GM04504 (cell line): ENCODE measurements at regions not wholly inside any gene's neighbourhood (a gene's known extent, or its start where the extent isn't known, plus 50 kb on each side); places are given as distances from the start of the nearest gene placed in this dataset.
"Not testable (repeated sequence)": the region's sequence is repeated elsewhere in the genome, so short reads cannot be mapped to it uniquely, and the experiment has no call there.

ENCODE experiments used
- DNase-seq: peaks from one replicate; pipeline ENCODE4 v3.0.0-alpha.2; 2012; ENCODE audit warnings: low read depth

- DNase-seq, result no peak
Measured at GRCh38 chr13:37510441-37510840, 88.1 kb downstream of the POSTN start.

DNA sequence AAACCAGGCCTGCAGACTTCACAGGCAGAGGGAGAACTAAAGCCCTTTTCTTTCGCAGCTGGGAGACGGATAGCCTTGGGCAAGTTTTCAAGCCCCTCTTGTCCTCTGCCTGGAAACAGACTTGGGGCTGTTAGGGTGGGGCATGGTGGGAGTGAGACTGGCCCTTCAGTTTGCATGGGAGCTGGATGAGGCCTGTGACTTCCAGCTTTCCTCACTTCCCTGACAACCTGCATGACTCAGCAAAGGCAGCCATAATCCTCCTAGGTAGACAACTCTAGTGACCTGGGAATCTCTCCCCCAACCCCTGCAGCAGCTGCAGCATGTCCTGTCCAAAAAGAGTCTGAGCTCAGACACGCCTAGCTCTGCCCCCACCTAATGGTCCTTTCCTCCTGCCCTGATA, 93.0 kb downstream of the POSTN start:
- DNase-seq, result no peak

DNA sequence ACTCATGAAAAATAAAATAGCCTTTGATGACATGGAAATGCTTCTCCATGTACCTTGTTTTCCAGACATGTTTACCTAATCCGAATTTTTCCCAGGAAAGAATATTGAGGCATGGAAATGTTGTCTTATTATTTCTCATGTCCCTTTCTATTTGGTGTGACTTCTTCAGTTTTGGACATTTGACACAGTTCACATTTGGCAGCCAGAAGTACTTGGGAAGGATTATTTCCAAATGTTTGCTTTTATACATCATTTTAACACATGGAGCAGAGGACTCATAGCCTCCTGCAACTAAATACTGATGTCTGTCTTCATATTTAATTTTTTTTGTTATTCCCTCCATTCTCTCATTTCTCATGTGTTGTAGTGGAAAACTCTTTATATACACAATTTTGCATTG, 94.3 kb downstream of the POSTN start:
- DNase-seq, result no peak

DNA sequence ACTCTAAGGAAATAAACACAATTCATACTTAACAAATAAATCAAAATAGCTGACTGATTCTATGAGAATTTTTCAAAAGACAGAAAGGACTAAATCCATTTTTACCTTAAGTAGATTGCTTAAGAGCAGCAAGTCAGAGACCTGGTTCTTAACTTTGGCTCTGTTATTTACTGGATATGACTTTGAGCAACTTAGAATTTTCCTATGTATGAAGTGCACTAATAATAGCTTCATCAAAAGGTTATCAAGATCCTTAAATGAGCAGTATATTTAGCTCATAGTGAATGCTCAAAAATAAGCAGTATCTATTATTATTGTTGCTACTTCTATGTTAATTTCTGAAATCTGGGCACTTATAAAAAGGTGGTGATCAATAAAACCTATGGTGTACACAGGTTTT, 95.3 kb downstream of the POSTN start:
- no peak for DNase-seq

DNA sequence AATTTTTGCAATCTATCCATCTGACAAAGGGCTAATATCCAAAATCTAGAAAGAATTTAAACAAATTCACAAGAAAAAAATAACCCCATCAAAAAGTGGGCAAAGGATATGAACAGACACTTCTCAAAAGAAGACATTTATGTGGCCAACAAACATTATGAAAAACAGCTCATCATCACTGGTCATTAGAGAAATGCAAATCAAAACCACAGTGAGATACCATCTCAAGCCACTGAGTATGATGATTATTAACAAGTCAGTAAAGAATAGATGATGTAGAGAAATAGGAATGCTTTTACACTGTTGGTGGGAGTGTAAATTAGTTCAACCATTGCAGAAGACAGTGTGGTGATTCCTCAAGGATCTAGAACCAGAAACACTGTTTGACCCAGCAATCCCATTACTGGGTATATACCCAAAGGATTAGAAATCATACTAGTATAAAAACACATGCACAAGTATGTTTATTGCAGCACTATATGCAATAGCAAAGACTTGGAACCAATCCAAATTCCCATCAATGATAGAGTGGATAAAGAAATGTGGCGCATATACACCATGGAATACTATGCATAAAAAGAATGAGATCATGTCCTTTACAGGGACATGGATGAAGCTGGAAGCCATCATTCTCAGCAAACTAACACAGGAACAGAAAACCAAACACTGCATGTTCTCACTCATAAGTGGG, 96.1 kb downstream of the POSTN start:
- not testable (repeated sequence) for DNase-seq

DNA sequence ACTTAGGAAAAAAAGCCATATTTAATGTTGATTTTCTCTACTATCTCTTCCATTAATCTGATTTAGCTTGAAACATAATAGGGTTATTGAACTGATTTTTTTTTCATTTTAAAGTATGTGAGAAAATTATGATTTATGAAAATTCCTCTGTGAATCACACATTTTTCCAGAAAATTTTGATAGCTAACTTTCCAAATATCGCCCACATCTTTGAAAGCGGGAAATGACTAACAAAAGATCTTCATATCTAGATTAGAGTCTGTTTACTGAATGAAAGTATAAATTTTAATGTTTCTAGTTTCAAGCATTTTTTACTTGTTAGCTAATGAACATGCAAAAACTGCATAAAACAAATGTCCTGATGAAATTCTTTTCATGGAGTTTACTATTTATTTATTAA, 97.4 kb downstream of the POSTN start:
- DNase-seq, result no peak

GRCh38 chr13:37495046-37495445, 103.5 kb downstream of the POSTN start:
- no peak for DNase-seq

DNA sequence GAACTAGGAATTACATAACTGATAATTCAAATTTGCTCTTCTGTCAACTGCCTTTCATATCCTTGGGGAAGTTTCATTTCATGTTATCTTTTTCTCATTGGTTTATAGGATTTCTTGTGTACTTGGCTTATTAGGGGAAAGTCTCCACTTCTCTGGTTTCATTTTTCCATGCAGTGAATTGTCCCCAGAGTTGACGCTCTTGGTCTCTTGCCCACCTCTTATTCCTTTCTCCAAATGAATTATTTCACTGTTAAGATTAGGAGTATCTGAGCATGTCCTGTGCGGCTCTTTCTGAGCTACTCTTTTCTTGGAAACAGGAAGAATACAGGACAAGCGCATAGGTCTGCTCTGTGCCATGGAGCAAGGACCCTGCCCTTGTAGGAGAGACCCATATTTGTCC, 104.8 kb downstream of the POSTN start:
- DNase-seq, result no peak

DNA sequence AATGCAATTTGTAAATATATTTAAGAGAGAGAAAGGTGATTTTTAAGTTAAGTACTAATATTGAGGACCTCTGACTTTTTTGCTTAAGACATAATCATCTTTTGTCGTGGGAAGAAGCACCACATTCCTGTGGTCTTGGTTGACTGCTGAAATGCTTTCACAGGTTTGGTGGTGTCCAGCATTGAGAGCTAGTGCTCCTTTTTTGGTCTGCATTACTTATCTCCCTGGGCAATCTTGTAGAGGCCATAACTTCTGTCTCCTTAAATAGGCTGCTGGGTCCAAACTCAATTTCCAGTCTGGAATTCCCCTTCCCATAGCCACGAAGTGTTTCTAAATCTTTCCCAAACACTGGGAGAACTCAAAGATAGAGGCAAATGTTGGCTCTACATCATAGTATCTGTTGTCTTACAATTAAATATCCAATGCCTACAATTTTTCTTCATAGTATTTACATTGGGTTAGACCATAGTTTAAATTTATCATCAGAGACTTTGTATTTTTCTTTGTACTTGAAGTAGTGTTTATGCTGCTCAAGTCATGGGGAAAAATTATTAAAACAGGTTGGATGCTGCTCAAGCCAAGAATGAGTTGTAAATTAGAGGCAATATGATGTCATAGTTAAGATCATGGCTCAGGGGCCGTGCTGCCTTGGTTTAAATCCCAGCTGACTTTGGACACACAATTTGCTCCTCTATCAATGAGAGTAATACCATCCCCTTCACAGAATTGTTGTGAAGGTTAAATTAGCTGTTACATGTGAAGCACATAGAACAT, 105.6 kb downstream of the POSTN start:
- DNase-seq, result peak; percentile 81

GRCh38 chr13:37492075-37492474, 106.5 kb downstream of the POSTN start:
- DNase-seq, result no peak

- no peak for DNase-seq
Measured at GRCh38 chr13:37491661-37492060, 106.9 kb downstream of the POSTN start.

GRCh38 chr13:37490176-37490779, 108.3 kb downstream of the POSTN start:
- DNase-seq, result no peak

DNA sequence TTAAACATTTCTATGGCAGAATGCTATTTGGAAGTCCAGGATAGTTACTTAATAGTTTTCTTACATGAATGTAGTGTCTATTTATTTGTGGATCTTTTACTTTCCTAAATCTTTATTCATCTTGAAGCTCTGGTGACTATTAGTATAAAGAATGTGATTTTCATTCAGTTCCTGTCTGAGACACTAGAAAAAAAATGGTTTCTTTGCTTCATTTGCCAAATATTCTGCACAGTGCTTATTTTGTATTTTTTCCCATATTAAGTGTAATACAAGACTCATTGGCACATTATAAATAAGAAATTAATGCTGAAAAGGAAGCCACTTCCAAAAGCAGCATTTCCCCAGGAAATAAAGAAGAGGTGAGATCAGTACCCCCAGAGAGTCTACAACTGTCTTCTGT, 109.8 kb downstream of the POSTN start:
- no peak for DNase-seq

- no peak for DNase-seq
Measured at GRCh38 chr13:37486171-37486681, 112.3 kb downstream of the POSTN start.

GRCh38 chr13:37485756-37486155, 112.8 kb downstream of the POSTN start:
- no peak for DNase-seq

DNA sequence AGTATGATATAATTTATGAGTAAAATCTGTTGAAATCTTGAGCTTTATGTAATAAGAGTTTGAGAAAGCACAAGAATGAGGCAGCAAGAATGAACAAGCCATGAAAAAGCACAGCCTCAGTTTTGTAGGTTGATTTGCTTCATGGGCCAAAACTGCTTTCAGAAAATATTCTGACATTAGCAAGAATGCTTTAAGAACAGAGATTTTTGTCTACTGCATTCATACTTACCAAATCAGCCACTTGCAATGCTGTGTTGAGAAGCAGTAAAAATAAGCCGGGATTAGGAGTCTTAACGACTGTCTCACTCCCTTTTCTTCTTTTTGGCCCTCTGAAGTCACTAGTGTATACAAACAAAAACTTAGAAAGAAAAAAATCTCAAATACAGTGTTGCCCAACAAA, 114.5 kb downstream of the POSTN start:
- DNase-seq, result no peak

DNA sequence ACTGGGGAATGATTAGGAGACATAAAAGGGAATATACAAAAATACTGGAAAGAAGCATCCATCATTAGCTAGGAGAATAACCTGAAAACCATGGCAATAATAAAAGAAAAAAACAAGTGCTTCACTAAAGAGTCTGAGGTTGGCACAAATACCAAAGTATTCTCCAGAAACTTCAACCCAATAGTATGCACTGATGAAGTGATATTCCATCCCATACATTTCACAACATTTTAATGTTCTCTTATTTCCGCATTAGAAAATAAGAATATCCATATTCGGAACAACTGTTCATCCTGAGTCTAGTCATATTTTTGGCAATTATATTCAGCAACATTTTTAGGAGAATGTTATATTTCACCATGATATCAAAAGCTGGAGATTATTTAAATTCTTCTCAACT, 116.2 kb downstream of the POSTN start:
- no peak for DNase-seq

DNA sequence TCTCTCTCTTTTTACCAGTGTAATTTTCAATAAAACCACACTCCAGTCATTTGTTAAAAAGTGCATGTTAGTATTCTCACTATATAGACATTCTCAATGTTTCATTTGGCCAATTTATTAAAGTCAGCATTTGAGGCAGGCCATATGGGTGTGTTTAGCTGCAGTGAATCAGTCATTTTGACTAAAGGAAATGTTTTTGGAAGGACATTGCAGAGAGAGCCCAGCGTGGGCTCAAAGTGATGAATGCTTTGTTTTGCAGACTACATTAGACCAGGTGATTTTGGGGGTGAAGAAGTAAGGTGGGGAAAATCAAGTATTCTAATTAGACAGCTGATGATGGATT, 116.7 kb downstream of the POSTN start:
- DNase-seq, result no peak

DNA sequence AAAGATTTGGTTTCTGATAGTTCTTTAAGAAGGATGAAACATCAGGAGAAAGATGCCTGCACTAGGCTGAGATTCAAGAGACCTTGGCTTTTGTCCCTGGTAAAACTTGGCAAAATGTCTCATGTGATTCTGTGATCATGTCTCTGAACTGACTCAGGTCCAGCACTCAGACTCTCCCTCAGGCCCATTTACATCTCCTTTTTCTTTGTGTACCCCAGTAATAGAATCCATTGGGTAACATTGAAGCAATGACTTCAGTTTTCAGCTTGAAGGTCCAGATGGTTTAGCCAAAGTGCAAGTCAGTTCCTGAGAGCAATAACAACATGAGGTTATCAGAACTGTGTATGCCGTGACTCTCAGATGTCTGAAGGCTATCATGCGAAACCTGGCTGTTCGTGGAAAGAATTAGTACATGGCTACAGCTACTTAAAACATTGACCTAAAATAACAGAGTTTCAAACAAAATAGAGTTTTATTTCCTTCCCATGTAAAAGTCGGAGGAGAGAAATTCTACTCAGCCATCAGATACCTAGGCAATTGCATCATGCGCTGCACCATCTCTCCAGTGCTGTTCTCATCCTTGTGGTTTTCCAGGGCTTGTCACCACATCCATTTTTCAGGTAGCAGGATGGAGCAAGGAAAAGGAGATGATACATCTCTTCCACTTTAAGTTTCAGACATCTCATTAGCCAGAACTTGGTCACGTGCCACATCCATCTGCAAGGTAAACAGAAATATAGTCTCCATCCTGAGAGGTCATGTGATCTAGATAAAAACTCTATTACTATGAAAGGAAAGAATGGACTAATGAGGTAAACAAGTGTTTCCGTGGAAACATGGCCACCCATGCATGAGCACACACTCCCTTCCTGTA, 117.3 kb downstream of the POSTN start:
- no peak for DNase-seq

DNA sequence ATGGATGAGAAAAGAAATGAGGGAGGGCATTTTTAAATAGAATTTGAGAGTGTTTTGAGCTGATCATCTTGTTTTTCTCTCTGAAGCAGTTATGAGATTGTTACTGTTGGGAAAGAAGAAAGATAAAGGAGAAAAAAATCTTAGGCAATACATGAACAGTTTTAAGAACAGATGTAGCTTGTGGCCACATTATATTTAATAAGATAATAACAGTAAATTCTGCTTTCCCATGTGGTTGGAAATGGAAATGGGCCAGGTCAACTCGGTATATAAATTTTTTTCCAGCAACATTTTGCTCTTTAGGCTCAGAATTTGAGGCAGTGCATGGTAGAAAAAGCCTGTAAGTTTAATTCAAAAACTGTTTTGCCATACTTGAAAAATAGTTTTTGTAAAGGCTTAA, 118.7 kb downstream of the POSTN start:
- no peak for DNase-seq

DNA sequence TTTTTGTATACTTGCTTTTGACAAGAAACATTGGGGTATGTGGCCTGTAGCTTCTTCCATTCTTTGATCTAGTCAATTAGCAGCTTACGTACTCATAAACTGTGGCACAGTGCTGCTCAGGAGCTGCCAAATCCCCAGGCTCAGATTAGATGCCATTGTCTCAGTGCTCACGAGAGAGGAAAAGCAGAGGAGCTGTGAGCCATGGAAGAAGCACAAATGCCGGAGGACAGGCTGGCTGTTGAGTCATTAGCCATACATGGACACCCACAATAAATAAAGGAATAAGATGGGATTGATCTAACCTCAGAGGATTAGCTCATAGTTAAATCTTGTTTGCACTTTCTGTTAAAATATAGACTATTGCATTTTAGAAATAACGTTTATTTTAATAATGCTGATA, 121.7 kb downstream of the POSTN start:
- DNase-seq, result no peak

DNA sequence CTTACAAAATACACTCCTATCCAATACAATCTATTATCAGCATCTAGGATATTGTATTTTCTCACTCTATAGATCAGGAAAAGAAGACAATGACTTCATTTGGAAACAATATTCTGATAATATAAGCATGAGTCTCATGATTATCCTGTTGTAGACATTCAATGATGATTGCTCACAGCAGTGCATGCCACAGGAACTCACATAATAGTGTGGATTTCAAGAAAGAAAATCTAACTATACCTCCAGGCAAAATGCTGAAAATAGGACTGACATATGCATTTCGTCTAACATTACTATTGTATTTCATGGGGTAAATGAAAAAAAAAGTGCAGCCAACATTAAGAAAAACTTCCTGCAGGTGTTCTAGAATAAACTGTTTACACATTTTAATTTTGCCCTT, 122.6 kb downstream of the POSTN start:
- DNase-seq, result no peak
